ENCODE measurements at regions not wholly inside any gene's neighbourhood (a gene's known extent, or its start where the extent isn't known, plus 50 kb on each side); places are given as distances from the start of the nearest gene placed in this dataset.

GRCh38 chr6:40323881-40324634 is 263.1 kb downstream of the LRFN2 start:
- H3K4me1 ChIP-seq (ENCODE audit: insufficient read depth), result no peaks in the 10 kb centered on the region
- H3K4me2 ChIP-seq, result no peak overlapping the region
- no peak for DNase-seq (ENCODE audit: low spot score)
- H3K36me3 ChIP-seq (replicated peaks; ENCODE audit: insufficient read depth, low read depth), result no peaks in the 10 kb centered on the region
- H3K27ac ChIP-seq, result no peak overlapping the region
- 67% methylated on average over 8 of the region's 8 CpGs for WGBS (ENCODE audit: low lambda C conversion rate, missing lambda C conversion rate)
- H3K9me2 ChIP-seq (replicated peaks; ENCODE audit: insufficient read depth), result no peaks in the 10 kb centered on the region
- TF ChIP-seq CTCF (IDR thresholded peaks at IDR 0.05; ENCODE audit: poor library complexity) (no peak), EZH2 (IDR thresholded peaks at IDR 0.05; ENCODE audit: borderline replicate concordance) (no peak), EZH2phosphoT487 (IDR thresholded peaks at IDR 0.05; ENCODE audit: low read depth, severe bottlenecking, unreplicated experiment) (no peak)
- H3K27me3 ChIP-seq, result peaks cover 7% of the 10 kb centered on the region
- H4K20me1 ChIP-seq (ENCODE audit: insufficient read depth, poor library complexity, severe bottlenecking), result no peaks in the 10 kb centered on the region
- H3K79me2 ChIP-seq, result no peaks in the 10 kb centered on the region
- H2AFZ ChIP-seq, result no peak overlapping the region
- H3K4me3 ChIP-seq, result no peak overlapping the region
- no peaks in the 10 kb centered on the region for H3K9me3 ChIP-seq (ENCODE audit: low read depth)

- Histone ChIP-seq H4K20me1 (ENCODE audit: insufficient read depth, poor library complexity, severe bottlenecking) (no peaks in the 10 kb centered on the region), H3K4me1 (ENCODE audit: insufficient read depth) (no peaks in the 10 kb centered on the region), H3K27ac (no peak overlapping the region), H3K36me3 (replicated peaks; ENCODE audit: insufficient read depth, low read depth) (no peaks in the 10 kb centered on the region), H3K4me3 (no peak overlapping the region), H3K27me3 (peaks cover 5% of the 10 kb centered on the region), H3K79me2 (no peaks in the 10 kb centered on the region), H3K4me2 (no peak overlapping the region), H3K9me3 (ENCODE audit: low read depth) (no peaks in the 10 kb centered on the region), H2AFZ (no peak overlapping the region), H3K9me2 (replicated peaks; ENCODE audit: insufficient read depth) (no peaks in the 10 kb centered on the region)
- DNase-seq (ENCODE audit: low spot score), result no peak
- TF ChIP-seq EZH2 (IDR thresholded peaks at IDR 0.05; ENCODE audit: borderline replicate concordance), result no peak
- no peak for TF ChIP-seq CTCF (IDR thresholded peaks at IDR 0.05; ENCODE audit: poor library complexity)
- WGBS (ENCODE audit: low lambda C conversion rate, missing lambda C conversion rate), result 63% methylated on average over 9 of the region's 9 CpGs
Observed at GRCh38 chr6:40322336-40322735, 264.8 kb downstream of the LRFN2 start.

- Histone ChIP-seq H4K20me1 (ENCODE audit: insufficient read depth, poor library complexity, severe bottlenecking) (no peaks in the 10 kb centered on the region), H3K27me3 (peaks cover 5% of the 10 kb centered on the region), H2AFZ (no peak overlapping the region), H3K27ac (no peak overlapping the region), H3K4me1 (ENCODE audit: insufficient read depth) (no peaks in the 10 kb centered on the region), H3K4me3 (no peak overlapping the region), H3K4me2 (no peak overlapping the region), H3K79me2 (no peaks in the 10 kb centered on the region), H3K9me2 (replicated peaks; ENCODE audit: insufficient read depth) (no peaks in the 10 kb centered on the region), H3K36me3 (replicated peaks; ENCODE audit: insufficient read depth, low read depth) (no peaks in the 10 kb centered on the region), H3K9me3 (ENCODE audit: low read depth) (no peaks in the 10 kb centered on the region)
- 95% methylated on average over 7 of the region's 7 CpGs for WGBS (ENCODE audit: low lambda C conversion rate, missing lambda C conversion rate)
- no peak for DNase-seq (ENCODE audit: low spot score)
- no peak for TF ChIP-seq EZH2phosphoT487 (IDR thresholded peaks at IDR 0.05; ENCODE audit: low read depth, severe bottlenecking, unreplicated experiment)
Observed at GRCh38 chr6:40321616-40322015, 265.5 kb downstream of the LRFN2 start.

- no peaks in the 10 kb centered on the region for H3K4me1 ChIP-seq (ENCODE audit: insufficient read depth)
- H3K9me2 ChIP-seq (replicated peaks; ENCODE audit: insufficient read depth), result no peaks in the 10 kb centered on the region
- TF ChIP-seq EZH2 (IDR thresholded peaks at IDR 0.05; ENCODE audit: borderline replicate concordance) (no peak), EZH2phosphoT487 (IDR thresholded peaks at IDR 0.05; ENCODE audit: low read depth, severe bottlenecking, unreplicated experiment) (no peak), CTCF (IDR thresholded peaks at IDR 0.05; ENCODE audit: poor library complexity) (no peak)
- H3K4me2 ChIP-seq, result no peak overlapping the region
- H3K27ac ChIP-seq, result no peak overlapping the region
- H3K27me3 ChIP-seq, result peaks cover 2% of the 10 kb centered on the region
- no peaks in the 10 kb centered on the region for H3K36me3 ChIP-seq (replicated peaks; ENCODE audit: insufficient read depth, low read depth)
- no peaks in the 10 kb centered on the region for H4K20me1 ChIP-seq (ENCODE audit: insufficient read depth, poor library complexity, severe bottlenecking)
- DNase-seq (ENCODE audit: low spot score), result no peak
- no peak overlapping the region for H3K4me3 ChIP-seq
- no peak overlapping the region for H2AFZ ChIP-seq
- H3K79me2 ChIP-seq, result no peaks in the 10 kb centered on the region
- WGBS (ENCODE audit: low lambda C conversion rate, missing lambda C conversion rate), result 62% methylated on average over 2 of the region's 2 CpGs
- H3K9me3 ChIP-seq (ENCODE audit: low read depth), result no peaks in the 10 kb centered on the region
Observed at GRCh38 chr6:40320947-40321346, 266.2 kb downstream of the LRFN2 start.
